ENCODE measurements at regions not wholly inside any gene's neighbourhood (a gene's known extent, or its start where the extent isn't known, plus 50 kb on each side); places are given as distances from the start of the nearest gene placed in this dataset.
A peak's percentile ranks its signal among the peaks of the same experiment; 100 is the strongest.

- ATAC-seq: peak; percentile 79
Observed at GRCh38 chr1:222171005-222171404, 376.9 kb downstream of the HHIPL2 start.

GRCh38 chr1:222168621-222169020, 379.3 kb downstream of the HHIPL2 start:
- ATAC-seq: no peak
- TF ChIP-seq OSR1 (CRISPR knock-in tag; IDR thresholded peaks at IDR 0.05) (no peak), ZFP3 (CRISPR knock-in tag; IDR thresholded peaks at IDR 0.05) (no peak), ZNF70 (CRISPR knock-in tag; IDR thresholded peaks at IDR 0.05) (no peak), PATZ1 (CRISPR knock-in tag; IDR thresholded peaks at IDR 0.05; ENCODE audit: borderline replicate concordance) (no peak), TSHZ2 (CRISPR knock-in tag; IDR thresholded peaks at IDR 0.05) (no peak), ZNF565 (CRISPR knock-in tag; conservative IDR thresholded peaks at IDR 0.05; ENCODE audit: low read depth) (no peak), POU6F1 (CRISPR knock-in tag; IDR thresholded peaks at IDR 0.05; ENCODE audit: borderline replicate concordance, low read depth) (no peak), GLIS3 (CRISPR knock-in tag; IDR thresholded peaks at IDR 0.05) (no peak), ARNTL (CRISPR knock-in tag; IDR thresholded peaks at IDR 0.05; ENCODE audit: borderline replicate concordance, low read depth) (no peak), RARB (CRISPR knock-in tag; IDR thresholded peaks at IDR 0.05) (no peak), BACH2 (CRISPR knock-in tag; IDR thresholded peaks at IDR 0.05; ENCODE audit: borderline replicate concordance) (no peak), ZC3H10 (CRISPR knock-in tag; IDR thresholded peaks at IDR 0.05) (no peak), PPARA (CRISPR knock-in tag; IDR thresholded peaks at IDR 0.05; ENCODE audit: borderline replicate concordance) (no peak)

More at GRCh38 chr1:222171005-222171404, 376.9 kb downstream of the HHIPL2 start:
- TF ChIP-seq PPARA (CRISPR knock-in tag; IDR thresholded peaks at IDR 0.05; ENCODE audit: borderline replicate concordance) (no peak), ISL1 (CRISPR knock-in tag; IDR thresholded peaks at IDR 0.05) (no peak), OSR1 (CRISPR knock-in tag; IDR thresholded peaks at IDR 0.05) (no peak), BACH2 (CRISPR knock-in tag; IDR thresholded peaks at IDR 0.05; ENCODE audit: borderline replicate concordance) (no peak), CSDC2 (CRISPR knock-in tag; IDR thresholded peaks at IDR 0.05) (no peak), CSRNP3 (CRISPR knock-in tag; IDR thresholded peaks at IDR 0.05) (no peak), TCF4 (CRISPR knock-in tag; IDR thresholded peaks at IDR 0.05; ENCODE audit: borderline replicate concordance) (no peak), CREB5 (CRISPR knock-in tag; IDR thresholded peaks at IDR 0.05; ENCODE audit: low read depth) (no peak), ZFP3 (CRISPR knock-in tag; IDR thresholded peaks at IDR 0.05) (no peak), ESRRG (CRISPR knock-in tag; IDR thresholded peaks at IDR 0.05) (no peak), ARNTL (CRISPR knock-in tag; IDR thresholded peaks at IDR 0.05; ENCODE audit: borderline replicate concordance, low read depth) (no peak), POU6F1 (CRISPR knock-in tag; IDR thresholded peaks at IDR 0.05; ENCODE audit: borderline replicate concordance, low read depth) (no peak), PATZ1 (CRISPR knock-in tag; IDR thresholded peaks at IDR 0.05; ENCODE audit: borderline replicate concordance) (no peak), ZNF565 (CRISPR knock-in tag; conservative IDR thresholded peaks at IDR 0.05; ENCODE audit: low read depth) (no peak), ZNF70 (CRISPR knock-in tag; IDR thresholded peaks at IDR 0.05) (no peak), ZNF8 (CRISPR knock-in tag; IDR thresholded peaks at IDR 0.05) (no peak), ZFP30 (CRISPR knock-in tag; IDR thresholded peaks at IDR 0.05) (no peak), RARB (CRISPR knock-in tag; IDR thresholded peaks at IDR 0.05) (no peak), TOX (CRISPR knock-in tag; IDR thresholded peaks at IDR 0.05; ENCODE audit: borderline replicate concordance) (no peak)

Measured in SK-N-SH treated with all-trans-retinoic acid at 6 μM for 48 hours (cell line).